H9 (cell line): ENCODE measurements at regions not wholly inside any gene's neighbourhood (a gene's known extent, or its start where the extent isn't known, plus 50 kb on each side); places are given as distances from the start of the nearest gene placed in this dataset.

Experiments
- DNase-seq: peaks from one replicate; pipeline ENCODE4 v3.0.0-alpha.2; 2017
- H2AFZ ChIP-seq: one replicate; pipeline ENCODE4 v1.6.1; 2013; ENCODE audit warnings: mild to moderate bottlenecking, low read length, control low read depth, moderate library complexity
- H2AK5ac ChIP-seq: 2 replicates; pipeline ENCODE4 v1.6.1; 2013; ENCODE audit warnings: low read length, control low read depth, mixed read lengths; ENCODE audit not compliant: insufficient read length
- H2BK120ac ChIP-seq: one replicate; pipeline ENCODE4 v1.6.1; 2013; ENCODE audit warnings: low read depth, mild to moderate bottlenecking, low read length, control low read depth, inconsistent platforms; ENCODE audit not compliant: poor library complexity, severe bottlenecking
- H2BK12ac ChIP-seq: 2 replicates; pipeline ENCODE4 v1.6.1; 2013; ENCODE audit warnings: low read length, control low read depth, mixed read lengths, low read depth; ENCODE audit not compliant: insufficient read length
- H2BK15ac ChIP-seq: 2 replicates; pipeline ENCODE4 v1.6.1; 2013; ENCODE audit warnings: low read depth, low read length, control low read depth
- H2BK20ac ChIP-seq: one replicate; pipeline ENCODE4 v1.6.1; 2013; ENCODE audit warnings: low read depth, mild to moderate bottlenecking, low read length, control low read depth, inconsistent platforms; ENCODE audit not compliant: poor library complexity, severe bottlenecking
- H2BK5ac ChIP-seq: 2 replicates; pipeline ENCODE4 v1.6.1; 2013; ENCODE audit warnings: low read length, control low read depth, mixed read lengths; ENCODE audit not compliant: insufficient read length
- H3K14ac ChIP-seq: 2 replicates; pipeline ENCODE4 v1.6.1; 2013; ENCODE audit warnings: low read length, control low read depth; ENCODE audit not compliant: insufficient read depth
- H3K18ac ChIP-seq: 2 replicates; pipeline ENCODE4 v1.6.1; 2013; ENCODE audit warnings: low read depth, mild to moderate bottlenecking, mixed read lengths, low read length, control low read depth; ENCODE audit not compliant: insufficient read length
- H3K23ac ChIP-seq: 2 replicates; pipeline ENCODE4 v1.6.1; 2013; ENCODE audit warnings: low read length, control low read depth, mixed read lengths, low read depth; ENCODE audit not compliant: insufficient read length
- H3K23me2 ChIP-seq: 2 replicates; pipeline ENCODE4 v1.6.1; 2013; ENCODE audit warnings: low read depth, mild to moderate bottlenecking, mixed read lengths, low read length, control low read depth; ENCODE audit not compliant: insufficient read length, poor library complexity, severe bottlenecking
- H3K27ac ChIP-seq: 2 replicates; pipeline ENCODE4 v1.5.1; 2013; ENCODE audit warnings: low read length, control low read depth, mixed read lengths, low read depth; ENCODE audit not compliant: insufficient read length
- H3K27me3 ChIP-seq: 2 replicates; pipeline ENCODE4 v1.6.1; 2013; ENCODE audit warnings: low read length, control low read depth, inconsistent platforms; ENCODE audit not compliant: insufficient read depth
- H3K4ac ChIP-seq: 2 replicates; pipeline ENCODE4 v1.6.1; 2013; ENCODE audit warnings: low read depth, mild to moderate bottlenecking, control low read depth, inconsistent platforms, low read length, moderate library complexity
- H3K4me1 ChIP-seq: 2 replicates; pipeline ENCODE4 v1.6.1; 2013; ENCODE audit warnings: low read length, control low read depth, inconsistent platforms; ENCODE audit not compliant: insufficient read depth
- H3K4me2 ChIP-seq: 2 replicates; pipeline ENCODE4 v1.6.1; 2013; ENCODE audit warnings: low read length, control low read depth, mixed read lengths; ENCODE audit not compliant: insufficient read length, insufficient read depth
- H3K56ac ChIP-seq: 2 replicates; pipeline ENCODE4 v1.6.1; 2013; ENCODE audit warnings: low read depth, mild to moderate bottlenecking, mixed read lengths, low read length, control low read depth; ENCODE audit not compliant: insufficient read length
- H3K79me1 ChIP-seq: 2 replicates; pipeline ENCODE4 v1.6.1; 2013; ENCODE audit warnings: low read depth, mild to moderate bottlenecking, moderate library complexity, low read length, control low read depth, inconsistent platforms; ENCODE audit not compliant: insufficient read depth, poor library complexity, severe bottlenecking
- H3K79me2 ChIP-seq: 2 replicates; pipeline ENCODE4 v1.6.1; 2013; ENCODE audit warnings: low read length, control low read depth, inconsistent platforms; ENCODE audit not compliant: insufficient read depth
- H3K9ac ChIP-seq: 2 replicates; pipeline ENCODE4 v1.6.1; 2013; ENCODE audit warnings: low read length, control low read depth, mixed read lengths; ENCODE audit not compliant: insufficient read length; ENCODE audit errors: extremely low read depth
- H3K9me3 ChIP-seq: one replicate; pipeline ENCODE4 v1.6.1; 2013; ENCODE audit warnings: low read depth, low read length, inconsistent platforms; ENCODE audit not compliant: control insufficient read depth
- H3T11ph ChIP-seq: one replicate; pipeline ENCODE4 v1.6.1; 2013; ENCODE audit warnings: mild to moderate bottlenecking, low read length, control low read depth, inconsistent platforms
- H4K20me1 ChIP-seq: one replicate; pipeline ENCODE4 v1.6.1; 2013; ENCODE audit not compliant: control insufficient read depth, insufficient read length, insufficient read depth
- H4K5ac ChIP-seq: 2 replicates; pipeline ENCODE4 v1.6.1; 2013; ENCODE audit warnings: low read depth, mild to moderate bottlenecking, mixed read lengths, low read length, control low read depth; ENCODE audit not compliant: insufficient read length
- H4K8ac ChIP-seq: replicated peaks from 2 replicates; pipeline ENCODE4 v1.6.1; 2013; ENCODE audit warnings: low read length, control low read depth, mixed read lengths, low read depth; ENCODE audit not compliant: insufficient read length
- H4K91ac ChIP-seq: 2 replicates; pipeline ENCODE4 v1.6.1; 2013; ENCODE audit warnings: low read depth, mild to moderate bottlenecking, moderate library complexity, mixed read lengths, low read length, control low read depth; ENCODE audit not compliant: insufficient read length
- H3K27ac Mint-ChIP-seq, 3 experiments: 2 replicates in 2 of 3; 3 replicates in 1 of 3; pipeline ENCODE4 v1.8.0; 2020 to 2021; ENCODE audit warnings: mixed read lengths in 3 of 3, mild to moderate bottlenecking in 1 of 3, moderate library complexity in 1 of 3
- H3K27me3 Mint-ChIP-seq: 2 replicates; pipeline ENCODE4 v1.8.0; 2021; ENCODE audit warnings: low read depth, mild to moderate bottlenecking, moderate library complexity, mixed read lengths
- H3K36me3 Mint-ChIP-seq, 3 experiments: 2 replicates in 2 of 3; 3 replicates in 1 of 3; pipeline ENCODE4 v1.8.0; 2020 to 2021; ENCODE audit warnings: low read depth in 3 of 3, mixed read lengths in 3 of 3; ENCODE audit not compliant: insufficient read depth in 1 of 3
- H3K4me1 Mint-ChIP-seq, 2 experiments: 2 replicates each; pipeline ENCODE4 v1.8.0; 2020; ENCODE audit warnings: mixed read lengths in 2 of 2
- H3K4me3 Mint-ChIP-seq, 2 experiments: 2 replicates in 1 of 2; 3 replicates in 1 of 2; pipeline ENCODE4 v1.8.0; 2020 to 2021; ENCODE audit warnings: mild to moderate bottlenecking in 2 of 2, mixed read lengths in 2 of 2, moderate library complexity in 1 of 2
- H3K9me3 Mint-ChIP-seq, 2 experiments: 2 replicates in 1 of 2; 3 replicates in 1 of 2; pipeline ENCODE4 v1.8.0; 2020; ENCODE audit warnings: mild to moderate bottlenecking in 2 of 2, mixed read lengths in 2 of 2, moderate library complexity in 1 of 2
- WGBS: extraction: QIAGEN DNeasy Blood & Tissue Kit; methylation state at CpG from one replicate; pipeline ENCODE4 v1.1.7; 2013; ENCODE audit warnings: missing lambda C conversion rate, low lambda C conversion rate, mixed read lengths; ENCODE audit not compliant: insufficient read length; ENCODE audit errors: extremely low coverage; 5-methylcytosine and 5-hydroxymethylcytosine counted together
- TF ChIP-seq, protein P1 (sequence below): fragments of 200-600 bp; sonication (generic); conservative IDR thresholded peaks from 3 replicates; pipeline ENCODE4 v1.8.0; 2021; ENCODE audit warnings: antibody characterized with exemption, mild to moderate bottlenecking

DNA sequence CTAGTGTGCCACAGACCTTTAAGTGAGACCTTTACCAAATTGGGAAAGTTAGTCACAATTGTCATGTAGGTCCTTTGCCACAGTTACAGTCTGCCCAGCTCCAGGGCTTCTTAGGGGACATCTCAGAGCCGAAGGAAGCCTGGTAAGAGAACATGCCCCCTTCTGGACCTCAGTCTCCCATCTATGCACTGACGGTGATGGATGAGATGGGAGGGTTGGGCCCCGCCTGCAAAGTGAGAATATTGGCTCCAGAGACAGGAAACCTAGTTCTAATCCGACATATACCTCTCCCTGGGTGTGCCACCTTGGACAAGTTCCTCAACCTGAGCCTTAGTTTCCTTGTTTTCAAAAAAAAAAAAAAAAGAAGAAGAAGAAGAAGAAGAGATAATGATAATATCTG, 85.1 kb upstream of the NAV2 start:
- Mint-ChIP-seq H3K27ac (no peak overlapping the region), H3K27me3 (peaks cover 10% of the 10 kb centered on the region), H3K9me3 (peaks cover 8 to 17% of the 10 kb centered on the region in 2 experiments), H3K4me1 (no peaks in the 10 kb centered on the region), H3K4me3 (no peak overlapping the region), H3K36me3 (peaks cover 4 to 16% (median 6%) of the 10 kb centered on the region in 3 experiments; a peak in 6 of 7 replicates)
- Histone ChIP-seq H2BK5ac (no peak overlapping the region), H4K8ac (no peak overlapping the region), H3K56ac (no peak overlapping the region), H3K79me1 (no peaks in the 10 kb centered on the region), H3T11ph (no peak overlapping the region), H3K79me2 (no peaks in the 10 kb centered on the region), H3K18ac (no peak overlapping the region), H3K9ac (no peak overlapping the region), H4K5ac (no peak overlapping the region), H3K27me3 (no peaks in the 10 kb centered on the region), H2BK20ac (no peak overlapping the region), H3K4me1 (no peaks in the 10 kb centered on the region), H3K9me3 (no peaks in the 10 kb centered on the region), H4K91ac (no peak overlapping the region), H3K27ac (no peak overlapping the region), H4K20me1 (no peaks in the 10 kb centered on the region), H2AFZ (no peak overlapping the region), H3K4me2 (no peak overlapping the region), H3K23ac (no peak overlapping the region), H3K23me2 (no peaks in the 10 kb centered on the region), H2BK12ac (no peak overlapping the region), H2BK120ac (no peak overlapping the region), H2BK15ac (no peak overlapping the region), H2AK5ac (no peak overlapping the region), H3K4ac (no peak overlapping the region; the same call in 1 of the 2 replicates), H3K14ac (no peak overlapping the region)
- DNase-seq, result no peak
- no CpG with 5 or more reads among the region's 4 CpGs for WGBS
- TF ChIP-seq, protein P1, sequence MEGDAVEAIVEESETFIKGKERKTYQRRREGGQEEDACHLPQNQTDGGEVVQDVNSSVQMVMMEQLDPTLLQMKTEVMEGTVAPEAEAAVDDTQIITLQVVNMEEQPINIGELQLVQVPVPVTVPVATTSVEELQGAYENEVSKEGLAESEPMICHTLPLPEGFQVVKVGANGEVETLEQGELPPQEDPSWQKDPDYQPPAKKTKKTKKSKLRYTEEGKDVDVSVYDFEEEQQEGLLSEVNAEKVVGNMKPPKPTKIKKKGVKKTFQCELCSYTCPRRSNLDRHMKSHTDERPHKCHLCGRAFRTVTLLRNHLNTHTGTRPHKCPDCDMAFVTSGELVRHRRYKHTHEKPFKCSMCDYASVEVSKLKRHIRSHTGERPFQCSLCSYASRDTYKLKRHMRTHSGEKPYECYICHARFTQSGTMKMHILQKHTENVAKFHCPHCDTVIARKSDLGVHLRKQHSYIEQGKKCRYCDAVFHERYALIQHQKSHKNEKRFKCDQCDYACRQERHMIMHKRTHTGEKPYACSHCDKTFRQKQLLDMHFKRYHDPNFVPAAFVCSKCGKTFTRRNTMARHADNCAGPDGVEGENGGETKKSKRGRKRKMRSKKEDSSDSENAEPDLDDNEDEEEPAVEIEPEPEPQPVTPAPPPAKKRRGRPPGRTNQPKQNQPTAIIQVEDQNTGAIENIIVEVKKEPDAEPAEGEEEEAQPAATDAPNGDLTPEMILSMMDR, result no peak
